ENCODE measurements at regions not wholly inside any gene's neighbourhood (a gene's known extent, or its start where the extent isn't known, plus 50 kb on each side); places are given as distances from the start of the nearest gene placed in this dataset.

- intact Hi-C loops (cut with micrococcal nuclease) = no loop called here
- no peaks in the 10 kb centered on the region for H3K36me3 Mint-ChIP-seq
- H3K4me1 Mint-ChIP-seq = no peaks in the 10 kb centered on the region
- no peak for TF ChIP-seq CTCF (IDR thresholded peaks at IDR 0.05)
- 81% methylated on average over 16 of the region's 16 CpGs for WGBS (ENCODE audit: insufficient coverage)
- Histone ChIP-seq H3K27ac (ENCODE audit: low read length) (no peak overlapping the region), H3K4me1 (ENCODE audit: control insufficient read depth, insufficient read depth, low read length) (peaks cover 4% of the 10 kb centered on the region), H3K4me3 (ENCODE audit: low read length) (no peak overlapping the region), H3K9me3 (ENCODE audit: control insufficient read depth, insufficient read depth, low read length) (no peaks in the 10 kb centered on the region), H3K27me3 (ENCODE audit: control insufficient read depth, insufficient read depth, low read length) (no peaks in the 10 kb centered on the region), H3K36me3 (ENCODE audit: control insufficient read depth, insufficient read depth, low read length) (no peaks in the 10 kb centered on the region)
- DNase-seq (no peak), ATAC-seq (no peak)
- peaks cover 5 to 13% of the 10 kb centered on the region in 2 donors for H3K27me3 Mint-ChIP-seq (ENCODE audit: low read depth in 2 of 2)
- no peak overlapping the region for H3K4me3 Mint-ChIP-seq
- no peak overlapping the region for H3K27ac Mint-ChIP-seq
- no peaks in the 10 kb centered on the region for H3K9me3 Mint-ChIP-seq
Observed at GRCh38 chr1:228860911-228861831, 125.9 kb downstream of the RHOU start.

GRCh38 chr1:228861832-228862180 is 126.5 kb downstream of the RHOU start:
- ATAC-seq (no peak), DNase-seq (no peak)
- TF ChIP-seq CTCF (IDR thresholded peaks at IDR 0.05) = no peak
- WGBS (ENCODE audit: insufficient coverage) = 83% methylated on average over 2 of the region's 3 CpGs
- Histone ChIP-seq H3K27me3 (ENCODE audit: control insufficient read depth, insufficient read depth, low read length) (no peaks in the 10 kb centered on the region), H3K4me1 (ENCODE audit: control insufficient read depth, insufficient read depth, low read length) (peaks cover 4% of the 10 kb centered on the region), H3K9me3 (ENCODE audit: control insufficient read depth, insufficient read depth, low read length) (no peaks in the 10 kb centered on the region), H3K4me3 (ENCODE audit: low read length) (no peak overlapping the region), H3K36me3 (ENCODE audit: control insufficient read depth, insufficient read depth, low read length) (no peaks in the 10 kb centered on the region), H3K27ac (ENCODE audit: low read length) (no peak overlapping the region)
- no peaks in the 10 kb centered on the region for H3K36me3 Mint-ChIP-seq
- peaks cover 2 to 6% of the 10 kb centered on the region in 2 donors for H3K27me3 Mint-ChIP-seq (ENCODE audit: low read depth in 2 of 2)
- no peak overlapping the region for H3K27ac Mint-ChIP-seq
- intact Hi-C loops (cut with micrococcal nuclease) = no loop called here
- H3K4me3 Mint-ChIP-seq = no peak overlapping the region
- no peaks in the 10 kb centered on the region for H3K4me1 Mint-ChIP-seq
- H3K9me3 Mint-ChIP-seq = no peaks in the 10 kb centered on the region

- Histone ChIP-seq H3K27ac (ENCODE audit: low read length) (no peak overlapping the region), H3K27me3 (ENCODE audit: control insufficient read depth, insufficient read depth, low read length) (no peaks in the 10 kb centered on the region), H3K4me3 (ENCODE audit: low read length) (no peak overlapping the region), H3K4me1 (ENCODE audit: control insufficient read depth, insufficient read depth, low read length) (peaks cover 4% of the 10 kb centered on the region), H3K36me3 (ENCODE audit: control insufficient read depth, insufficient read depth, low read length) (no peaks in the 10 kb centered on the region), H3K9me3 (ENCODE audit: control insufficient read depth, insufficient read depth, low read length) (no peaks in the 10 kb centered on the region)
- no peak for TF ChIP-seq CTCF (IDR thresholded peaks at IDR 0.05)
- DNase-seq (no peak), ATAC-seq (no peak)
- Mint-ChIP-seq H3K9me3 (no peaks in the 10 kb centered on the region), H3K4me3 (no peak overlapping the region), H3K4me1 (no peaks in the 10 kb centered on the region), H3K27me3 (ENCODE audit: low read depth in 2 of 2) (peaks cover 2 to 4% of the 10 kb centered on the region in 2 donors), H3K27ac (no peak overlapping the region), H3K36me3 (no peaks in the 10 kb centered on the region)
- WGBS (ENCODE audit: insufficient coverage) = 93% methylated on average over 13 of the region's 13 CpGs
- intact Hi-C loops (cut with micrococcal nuclease) = no loop called here
Observed at GRCh38 chr1:228862542-228863505, 127.5 kb downstream of the RHOU start.
